GDM1 (cell line): ENCODE measurements at regions not wholly inside any gene's neighbourhood (a gene's known extent, or its start where the extent isn't known, plus 50 kb on each side); places are given as distances from the start of the nearest gene placed in this dataset.

Source experiments
- DNase-seq: peaks from one replicate; lab custom pipeline; 2025; lab: John Stamatoyannopoulos, UW

DNA sequence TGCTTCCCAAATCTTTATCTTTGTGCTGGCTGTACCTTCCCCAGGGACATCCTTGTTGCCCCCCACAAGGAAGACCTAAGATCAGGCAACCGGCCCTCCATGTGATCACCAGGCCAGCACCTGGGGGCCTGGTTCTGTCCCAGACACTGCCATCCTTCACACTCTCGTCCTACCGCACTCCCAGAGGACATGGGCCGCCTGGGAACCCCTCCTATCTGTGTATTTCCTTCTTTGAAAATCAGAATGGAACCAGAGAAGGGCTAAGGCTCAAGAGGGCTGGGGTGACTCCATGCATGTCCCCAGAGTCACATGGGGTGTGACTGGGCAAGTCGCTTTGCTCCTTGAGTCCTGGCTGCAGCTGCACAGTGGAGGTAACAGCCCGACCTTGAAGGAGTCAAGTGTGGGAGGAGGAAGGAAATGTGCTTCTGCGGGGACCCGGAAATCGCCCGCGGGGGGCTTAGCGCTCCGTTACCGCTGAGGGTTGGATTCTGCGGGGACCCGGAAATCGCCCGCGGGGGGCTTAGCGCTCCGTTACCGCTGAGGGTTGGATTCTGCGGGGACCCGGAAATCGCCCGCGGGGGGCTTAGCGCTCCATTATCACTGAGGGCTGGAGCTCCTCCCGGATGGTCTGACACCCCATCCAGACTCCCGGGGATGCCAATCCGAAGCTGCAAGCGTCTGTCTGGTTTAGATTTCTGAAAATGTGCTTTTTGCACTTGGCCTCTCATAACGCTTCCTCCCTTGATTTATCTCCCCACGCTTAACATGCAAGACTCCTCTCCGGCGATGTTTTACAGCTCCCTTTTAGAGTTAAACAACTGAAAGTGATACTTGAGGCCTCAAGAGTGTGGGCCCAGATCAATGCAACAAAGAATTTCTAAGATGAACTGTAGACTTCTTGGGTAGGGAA lies 278.9 kb downstream of the NPHP4 start:
- no peak for DNase-seq

DNA sequence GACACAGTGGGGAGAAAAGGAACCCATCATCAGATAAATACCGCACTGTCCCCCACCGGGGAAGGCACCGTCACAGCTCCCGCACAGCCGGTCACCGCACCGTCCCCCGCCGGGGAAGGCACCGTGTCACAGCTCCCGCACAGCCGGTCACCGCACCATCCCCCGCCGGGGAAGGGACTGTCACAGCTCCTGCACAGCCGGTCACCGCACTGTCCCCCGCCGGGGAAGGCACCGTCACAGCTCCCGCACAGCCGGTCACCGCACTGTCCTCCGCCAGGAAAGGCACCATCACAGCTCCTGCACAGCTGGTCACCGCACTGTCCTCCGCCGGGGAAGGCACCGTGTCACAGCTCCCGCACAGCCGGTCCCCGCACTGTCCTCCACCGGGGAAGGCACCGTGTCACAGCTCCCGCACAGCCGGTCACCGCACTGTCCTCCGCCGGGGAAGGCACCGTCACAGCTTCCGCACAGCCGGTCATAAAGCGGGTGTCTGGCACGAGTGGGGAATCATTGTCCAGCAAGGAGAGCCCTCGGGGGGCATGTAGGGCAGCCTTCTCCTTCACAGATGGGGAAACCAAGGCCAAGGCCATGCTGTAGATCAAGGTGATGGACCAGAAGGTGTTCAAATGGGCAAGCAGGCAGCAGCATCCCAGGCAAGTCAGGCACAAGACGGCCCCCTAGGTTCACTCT lies 280.1 kb downstream of the NPHP4 start:
- no peak for DNase-seq

DNA sequence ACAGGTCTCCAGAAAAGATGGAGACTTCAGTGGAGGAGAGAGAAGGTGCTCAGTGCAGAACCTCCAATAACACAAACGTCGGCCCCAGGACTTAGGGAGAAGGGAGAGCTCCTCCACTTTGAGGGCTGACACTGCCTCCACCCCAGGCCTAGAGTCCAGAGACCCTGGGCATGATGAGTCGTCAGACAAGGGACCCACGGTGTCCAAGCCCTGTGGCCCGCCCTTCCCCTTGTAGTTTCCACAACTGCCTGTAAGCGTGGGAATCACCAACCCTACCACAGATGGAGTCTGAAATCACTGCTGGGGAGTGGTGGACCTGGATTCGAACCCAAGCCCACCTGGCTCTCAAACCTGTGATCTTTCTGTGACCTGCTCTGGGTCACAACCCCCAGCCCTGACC lies 281.1 kb downstream of the NPHP4 start:
- DNase-seq, result no peak

DNA sequence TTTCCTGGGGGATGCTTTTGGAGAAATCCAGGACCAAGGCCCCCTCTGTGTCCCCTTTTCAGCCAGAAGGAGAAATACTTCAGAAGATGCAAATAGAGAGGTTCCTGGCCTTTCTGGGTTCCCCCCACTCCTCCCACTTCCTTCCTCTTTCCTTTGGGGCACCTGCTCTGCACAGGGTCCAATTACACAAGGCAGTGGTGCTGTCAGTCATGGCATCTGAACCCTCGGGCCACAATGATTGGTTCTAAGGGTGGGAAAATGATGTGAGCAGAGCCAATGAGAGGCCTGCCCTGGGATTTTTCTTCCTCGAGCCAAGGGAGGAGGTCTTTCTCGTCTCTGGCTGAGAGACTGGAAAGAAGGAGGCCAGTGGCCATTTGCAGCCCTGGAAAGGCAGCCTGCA lies 282.2 kb downstream of the NPHP4 start:
- DNase-seq, result no peak

DNA sequence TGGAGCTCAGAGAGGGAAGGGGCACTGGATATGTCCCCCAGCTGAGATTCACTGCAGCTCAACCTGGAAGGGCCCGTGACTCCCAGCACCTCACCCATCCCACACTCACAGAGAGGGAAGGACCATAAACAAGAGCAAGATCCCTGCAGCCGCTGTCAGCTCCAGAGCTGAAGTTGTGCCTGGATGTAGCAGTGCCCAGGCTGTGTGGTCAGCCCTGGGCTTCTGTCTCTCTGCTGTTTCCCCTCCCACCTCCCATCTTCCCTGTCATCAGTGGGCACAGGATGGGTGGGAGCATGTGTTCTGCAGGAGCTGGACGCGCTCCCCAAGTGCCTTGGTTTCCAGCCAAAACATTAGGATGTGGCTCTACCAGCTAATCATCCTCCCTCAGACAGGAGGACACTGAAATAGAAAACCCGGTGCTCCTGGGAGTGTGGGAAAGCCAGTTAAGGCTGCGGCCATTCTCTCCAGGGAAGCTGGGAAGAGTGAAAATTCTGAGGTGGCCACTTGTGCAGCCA lies 282.7 kb downstream of the NPHP4 start:
- DNase-seq, result no peak

DNA sequence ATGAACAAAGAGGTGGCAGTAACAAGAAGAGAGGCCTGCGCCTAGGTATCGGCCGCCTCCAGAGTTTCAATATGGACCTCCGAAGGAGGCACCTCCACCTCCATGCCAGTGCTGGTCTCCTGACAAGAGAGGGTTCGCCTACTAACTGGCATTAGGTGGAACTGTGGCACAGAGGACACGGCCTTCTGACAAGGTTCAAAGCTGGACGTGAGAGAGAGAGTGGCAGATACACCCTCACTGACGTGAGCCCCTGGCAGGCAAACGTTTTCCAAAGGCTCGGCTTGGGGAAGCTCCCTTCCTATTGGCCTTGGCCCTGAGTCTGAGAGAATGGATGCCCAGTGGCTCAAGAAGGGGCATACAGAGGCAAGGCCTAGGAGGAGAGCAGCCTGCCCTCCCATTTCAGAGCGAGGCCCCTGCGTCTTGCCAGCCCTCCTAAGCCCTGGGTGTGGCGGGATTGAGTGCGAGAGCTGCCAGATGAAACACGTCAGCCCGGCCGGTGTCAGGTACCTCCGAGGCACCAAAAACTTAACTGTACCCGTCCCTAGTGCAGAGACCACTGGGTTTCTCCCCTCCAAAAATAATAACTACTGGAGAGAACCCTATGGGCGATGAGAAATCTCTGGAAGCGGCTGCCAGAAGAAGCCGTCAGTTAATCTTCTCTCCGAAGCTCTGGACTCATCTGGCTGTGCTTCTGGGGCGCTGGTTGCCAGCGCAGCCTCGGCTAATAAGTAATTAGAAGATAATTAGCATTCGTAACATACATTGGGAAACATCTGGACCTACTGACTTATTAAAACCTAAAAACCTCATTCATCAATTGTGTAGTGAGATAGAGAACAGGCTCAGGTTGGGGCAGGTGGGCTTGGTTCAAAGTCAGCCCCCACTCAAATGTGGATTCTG lies 283.6 kb downstream of the NPHP4 start:
- no peak for DNase-seq

DNA sequence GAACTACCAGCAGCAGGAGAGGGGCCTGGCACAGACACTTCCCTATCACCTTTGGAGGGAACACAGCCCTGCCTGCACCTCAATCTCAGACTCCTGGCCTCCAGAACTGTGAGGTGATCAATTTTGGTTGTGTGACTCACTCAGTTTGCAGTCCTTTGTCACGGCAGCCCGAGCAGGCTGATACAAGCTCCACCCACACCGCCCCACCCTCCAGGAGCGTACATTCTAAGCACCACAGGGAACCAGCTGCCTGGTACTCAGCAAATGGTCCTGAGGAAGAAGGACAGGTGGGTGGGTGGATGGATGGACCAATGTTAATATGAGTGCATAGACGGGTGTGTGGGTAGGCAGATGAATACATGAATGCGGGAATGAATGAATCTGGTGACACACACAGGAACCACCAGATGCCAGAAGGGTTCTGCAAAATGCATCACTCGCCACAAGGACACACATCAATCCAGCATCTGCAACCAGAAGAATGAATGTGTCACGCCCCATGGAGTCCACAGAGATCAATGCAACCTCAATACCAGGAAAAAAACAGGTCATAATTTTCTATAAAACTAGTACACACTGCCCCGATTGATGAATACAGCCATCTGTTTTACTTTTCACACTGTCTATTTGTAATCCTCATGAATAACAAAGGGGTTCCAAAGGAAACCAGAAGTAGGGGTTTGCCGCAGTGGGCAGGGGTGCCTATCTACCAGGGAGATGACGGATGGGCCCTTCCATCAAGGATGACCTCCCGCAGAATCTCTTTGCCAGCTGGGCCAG lies 284.5 kb downstream of the NPHP4 start:
- no peak for DNase-seq

DNA sequence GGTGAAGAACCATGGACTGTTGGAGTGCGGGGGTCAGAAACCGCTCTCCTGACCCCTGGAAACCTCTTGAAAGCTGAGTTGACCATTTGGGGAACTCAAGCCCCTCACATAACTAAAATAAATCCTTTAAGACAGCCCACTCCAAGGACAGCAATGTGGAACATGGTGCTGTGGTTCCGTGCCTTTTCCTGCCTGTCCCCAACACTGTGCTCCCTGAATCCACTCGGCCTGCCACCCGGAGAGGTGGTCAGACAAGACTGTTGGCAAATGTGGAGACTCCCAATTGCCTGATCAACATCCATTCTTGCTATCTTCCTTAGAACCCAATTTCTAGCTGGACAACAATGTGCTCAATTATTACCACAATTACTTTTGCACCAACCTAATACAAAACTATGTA lies 286.0 kb downstream of the NPHP4 start:
- no peak for DNase-seq

DNA sequence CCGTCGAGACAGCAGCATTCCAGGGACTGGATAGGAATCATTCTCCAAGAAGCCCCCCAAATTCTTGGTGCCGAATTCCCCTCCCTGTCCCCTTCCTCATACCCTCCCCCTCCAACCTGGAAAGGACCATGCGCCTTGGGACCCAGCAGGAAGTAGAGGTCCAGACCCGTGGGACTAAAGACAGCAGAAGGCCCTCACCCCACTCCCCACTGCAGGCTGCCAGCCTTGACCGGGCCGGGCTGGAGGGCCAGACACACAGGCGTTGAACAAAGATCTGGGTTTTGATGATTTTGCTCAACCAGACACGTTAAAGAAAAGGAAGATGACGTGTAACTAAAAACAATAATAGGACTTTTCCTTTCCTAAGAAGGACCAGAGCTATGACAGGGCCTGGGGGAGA lies 286.5 kb downstream of the NPHP4 start:
- DNase-seq, result no peak

DNA sequence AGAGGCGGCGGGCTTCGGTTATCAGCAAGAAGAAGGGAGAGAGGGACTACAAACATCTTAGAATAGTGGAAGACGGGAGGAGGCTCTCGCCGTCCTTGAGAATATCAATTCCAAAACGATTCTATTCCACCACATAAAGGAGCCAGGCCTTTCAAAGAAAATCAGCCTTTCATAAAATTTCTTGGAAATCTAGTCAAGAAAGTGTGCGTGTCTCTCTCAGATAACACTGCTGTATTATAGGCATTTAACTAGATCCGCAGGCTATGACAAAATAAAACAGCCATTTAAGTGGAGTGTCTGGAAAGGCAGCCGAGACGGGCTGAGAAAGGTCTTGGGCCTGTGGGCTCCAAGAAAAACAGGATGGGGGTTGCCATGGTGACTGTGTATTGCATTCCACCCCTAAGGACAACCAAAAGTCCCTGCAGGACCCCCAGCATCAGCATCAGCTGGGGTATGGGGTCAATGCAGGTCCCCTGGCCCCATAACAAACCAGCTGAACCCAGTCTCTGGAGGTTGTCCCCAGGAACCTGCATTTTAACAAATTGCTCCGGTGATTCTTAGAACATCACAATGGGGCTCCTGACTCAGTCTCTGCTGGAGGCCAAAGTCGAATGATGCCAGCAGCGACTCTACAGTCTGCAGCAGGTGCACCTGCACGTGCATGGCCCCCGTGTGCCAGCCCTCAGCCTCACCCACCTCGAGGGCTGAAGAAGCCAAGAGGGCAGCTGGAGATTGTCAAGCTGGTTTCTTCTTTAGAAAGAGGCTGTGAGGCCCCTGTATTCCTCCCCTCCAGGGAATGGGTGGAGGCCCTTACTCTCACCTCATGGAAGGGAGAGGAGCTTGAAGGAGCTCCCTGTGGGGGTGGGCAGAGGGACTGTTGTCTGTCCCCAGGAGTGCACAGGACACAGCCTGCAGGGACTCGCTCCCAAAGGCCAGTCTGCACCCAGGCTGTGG lies 287.4 kb downstream of the NPHP4 start:
- DNase-seq, result no peak

DNA sequence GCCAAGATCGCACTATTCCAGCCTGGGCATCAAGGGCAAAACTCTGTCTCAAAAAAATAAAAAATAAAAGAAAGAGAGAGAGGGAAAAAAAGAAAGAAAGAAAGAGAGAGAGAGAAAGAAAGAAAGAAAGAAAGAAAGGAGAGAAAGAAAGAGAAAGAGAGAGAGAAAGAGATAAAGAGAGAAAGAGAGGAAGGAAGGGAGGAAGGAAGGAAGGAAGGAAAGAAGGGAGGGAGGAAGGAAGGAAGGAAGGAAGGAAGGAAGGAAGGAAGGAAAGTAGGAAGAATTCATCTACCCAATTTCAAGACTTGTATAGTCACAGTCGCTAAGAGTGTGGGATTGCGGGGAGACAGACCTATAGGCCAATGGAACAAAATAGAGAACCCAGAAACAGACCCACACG lies 290.6 kb downstream of the NPHP4 start:
- no peak for DNase-seq

DNA sequence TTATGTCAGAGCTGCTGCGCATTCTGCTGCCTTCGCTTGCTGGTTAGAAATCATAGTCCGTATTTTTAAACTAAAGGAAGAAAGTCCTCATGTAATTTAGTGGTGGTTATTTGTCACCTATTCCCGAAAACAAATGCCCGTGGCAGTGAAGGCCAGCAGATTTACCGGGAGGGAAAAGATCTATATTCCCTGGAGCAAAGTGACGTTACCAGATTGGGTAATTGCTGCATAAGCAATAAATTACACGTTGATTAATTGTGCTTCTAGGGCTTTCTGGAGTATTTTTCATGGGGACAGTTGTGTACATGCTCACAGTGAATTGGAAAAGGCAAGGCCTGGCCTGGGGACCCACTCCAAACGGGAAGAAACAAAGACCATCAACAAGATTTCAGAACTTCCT lies 298.7 kb downstream of the NPHP4 start:
- no peak for DNase-seq

DNA sequence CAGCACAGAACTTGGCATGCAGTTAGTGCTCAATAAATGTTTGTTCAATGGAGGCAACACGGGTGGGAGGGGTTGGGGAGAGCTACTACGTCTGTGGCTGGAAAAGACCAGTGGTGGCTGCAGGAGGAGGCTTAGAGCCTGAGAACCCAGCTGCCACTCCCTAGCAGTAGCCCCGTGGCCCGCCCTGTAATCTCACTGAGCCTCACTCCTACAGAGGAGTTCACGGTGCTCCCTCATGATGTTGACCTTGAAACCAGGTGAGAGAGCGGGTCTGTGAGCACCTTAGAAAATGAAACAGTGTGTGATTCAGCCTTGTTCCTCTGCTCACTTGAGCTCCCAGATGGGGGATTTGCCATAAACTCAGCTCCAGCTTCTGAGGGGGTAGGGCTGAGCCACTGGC lies 299.6 kb downstream of the NPHP4 start:
- no peak for DNase-seq

DNA sequence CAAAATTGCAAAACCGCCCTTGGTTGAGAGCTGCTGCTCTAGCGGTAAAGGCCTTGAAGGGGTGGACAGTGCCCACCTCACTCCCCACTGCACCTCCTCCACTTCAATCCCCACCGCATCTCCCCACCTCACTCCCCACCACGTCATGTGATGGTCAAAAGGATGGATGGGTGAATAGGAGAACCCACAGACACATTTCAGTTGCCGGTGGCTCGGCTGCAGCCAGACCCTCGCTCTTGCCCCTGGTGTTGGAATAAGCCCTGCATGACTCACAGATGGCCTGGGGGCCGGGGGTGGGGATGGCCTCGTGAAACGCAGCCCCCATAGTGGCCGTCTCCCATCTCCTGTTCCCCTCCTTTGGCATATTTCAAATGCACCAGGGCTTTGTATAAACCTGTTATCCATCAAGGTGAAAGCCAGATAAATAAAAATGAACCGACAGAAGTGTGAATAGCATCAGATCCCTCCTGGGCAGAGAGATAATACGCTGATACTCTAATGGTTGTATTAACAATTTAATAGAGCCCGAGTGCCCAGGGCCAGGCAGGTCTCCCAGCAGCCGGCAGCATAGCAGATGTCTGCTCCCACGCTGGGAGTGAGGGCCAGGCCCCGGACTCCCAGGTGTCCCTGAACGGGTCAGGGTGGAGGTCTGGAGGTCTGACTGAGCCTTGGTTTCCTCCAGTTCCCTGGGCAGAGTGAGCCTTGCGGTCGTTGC lies 300.3 kb downstream of the NPHP4 start:
- DNase-seq, result no peak

DNA sequence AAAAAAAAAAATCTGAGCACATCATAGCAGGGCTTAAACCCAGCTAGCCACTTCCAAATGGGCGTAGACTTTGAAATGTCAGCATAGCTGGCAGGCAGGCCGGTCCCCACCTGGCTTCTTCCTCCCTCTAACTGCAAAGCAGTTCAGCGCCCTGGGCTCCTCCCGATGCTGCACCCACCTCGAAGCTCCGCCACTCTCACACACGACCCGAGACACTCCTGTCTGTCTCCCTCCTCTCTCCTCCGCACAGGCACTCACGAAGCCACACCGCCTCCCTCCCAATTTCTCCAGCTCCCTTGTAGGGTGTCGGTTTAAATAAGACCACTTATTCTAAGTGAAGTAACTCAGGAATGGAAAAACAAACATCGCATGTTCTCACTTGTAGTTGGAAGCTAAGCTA lies 301.3 kb downstream of the NPHP4 start:
- no peak for DNase-seq

DNA sequence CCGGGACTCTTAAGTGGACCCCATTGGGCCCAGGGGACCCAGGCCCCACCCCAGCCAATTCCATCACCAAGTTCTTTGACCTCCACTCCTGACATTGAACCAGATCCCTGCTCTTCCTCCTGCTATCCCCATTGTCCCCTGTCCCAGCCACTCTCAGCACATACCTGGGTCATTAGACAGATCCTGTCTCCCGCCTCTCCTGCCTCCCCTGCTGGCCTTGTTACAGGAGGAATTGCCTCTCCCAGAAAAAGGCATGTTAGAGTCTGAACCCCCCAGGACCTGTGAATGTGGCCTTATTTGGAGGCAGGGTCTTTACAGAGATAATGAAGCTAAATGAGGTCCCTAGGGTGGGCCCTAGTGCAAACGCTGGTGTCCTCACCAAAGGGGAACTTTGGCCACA lies 301.9 kb downstream of the NPHP4 start:
- DNase-seq, result no peak

DNA sequence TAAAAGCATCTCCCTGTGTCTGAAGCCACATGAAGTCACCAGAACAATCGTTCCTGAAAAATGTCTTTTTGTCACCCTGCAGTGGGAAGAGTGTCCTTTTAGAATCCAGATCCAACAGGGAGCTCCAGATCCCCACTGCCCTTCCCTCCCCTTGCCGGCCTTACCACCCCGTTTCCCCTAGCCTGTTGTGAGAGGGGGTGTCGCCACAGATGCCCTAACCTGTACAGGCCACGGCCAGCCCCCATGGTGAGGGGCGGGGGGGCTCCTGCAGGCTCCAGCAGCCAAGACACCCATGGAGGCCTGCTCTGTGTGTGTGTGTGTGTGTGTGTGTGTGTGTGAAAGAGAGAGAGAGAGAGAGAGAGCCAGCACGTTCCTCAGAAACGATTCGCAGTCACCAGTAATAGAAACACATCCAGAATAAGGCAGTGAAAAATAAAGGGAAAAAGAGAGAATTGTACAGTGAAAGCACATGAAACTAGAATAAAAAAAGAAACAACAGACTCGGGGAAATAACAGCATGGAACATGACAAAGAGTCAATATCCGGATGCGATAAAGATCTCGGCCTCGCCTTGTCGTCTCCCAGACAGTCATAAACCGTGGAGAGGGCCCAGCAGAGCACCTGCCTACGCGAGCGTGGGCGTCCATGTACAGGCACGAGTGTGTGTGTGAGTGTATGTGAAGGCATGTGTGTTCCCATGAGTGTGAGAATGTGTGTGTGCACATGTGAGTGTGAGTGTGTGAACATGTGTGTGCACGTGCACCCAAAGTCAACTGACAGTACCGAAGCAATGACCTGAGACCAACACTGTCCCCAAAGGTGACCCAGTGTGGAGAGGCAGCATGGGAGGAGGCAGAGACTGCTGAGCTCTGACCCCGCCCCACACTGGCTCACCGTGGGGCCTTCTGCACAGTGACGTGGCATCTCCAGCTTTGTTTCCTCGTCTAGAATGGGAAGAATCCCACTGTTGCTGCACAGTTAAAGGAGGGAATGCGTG lies 303.8 kb downstream of the NPHP4 start:
- no peak for DNase-seq

DNA sequence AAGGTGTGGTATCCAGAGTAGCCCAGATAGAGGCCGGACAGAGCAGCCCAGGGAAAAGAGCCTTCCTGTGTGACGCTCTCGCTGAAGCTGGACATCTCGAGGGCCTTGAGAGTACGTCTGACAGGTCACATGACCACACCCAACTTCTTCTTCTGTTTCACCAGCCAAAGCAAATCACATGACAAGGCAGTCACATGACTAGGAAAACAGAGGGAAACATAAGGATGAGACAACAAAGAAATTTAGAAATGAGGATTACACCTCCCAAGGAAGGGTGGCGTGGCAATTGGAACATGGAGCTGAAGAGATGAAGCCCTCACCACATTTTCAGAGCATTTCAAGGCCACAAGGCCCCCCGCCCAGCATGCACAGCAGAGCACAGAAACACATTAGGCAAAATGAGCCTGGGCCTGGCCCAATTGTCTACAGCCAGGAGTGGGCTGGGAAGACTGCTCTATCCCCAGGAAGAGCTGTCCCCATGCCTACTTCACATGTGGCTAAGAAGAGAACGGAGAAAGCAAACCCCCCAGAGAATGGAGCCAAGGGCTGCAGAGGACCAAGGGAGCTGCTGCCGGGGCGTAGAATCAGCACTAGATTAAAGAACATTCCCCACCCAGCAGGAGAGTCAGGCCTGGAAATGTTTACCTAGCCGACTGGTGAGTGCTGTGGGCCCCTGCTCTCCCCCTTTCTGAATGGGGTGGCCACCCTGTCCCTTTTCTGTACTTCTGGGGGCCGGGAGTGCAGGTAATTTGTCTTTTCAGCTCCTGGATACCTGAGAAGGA lies 305.1 kb downstream of the NPHP4 start:
- DNase-seq, result no peak
